ENCODE measurements at regions not wholly inside any gene's neighbourhood (a gene's known extent, or its start where the extent isn't known, plus 50 kb on each side); places are given as distances from the start of the nearest gene placed in this dataset.

- TF ChIP-seq CTCF (IDR thresholded peaks at IDR 0.05; ENCODE audit: borderline replicate concordance, extremely low read depth, low read length, poor library complexity, severe bottlenecking) (no peak), EZH2 (IDR thresholded peaks at IDR 0.05; ENCODE audit: borderline replicate concordance, low read depth, low read length, severe bottlenecking) (no peak)
Observed at GRCh38 chr11:122399375-122399774, 256.1 kb upstream of the UBASH3B start.
